GM21528 (cell line): ENCODE measurements at regions not wholly inside any gene's neighbourhood (a gene's known extent, or its start where the extent isn't known, plus 50 kb on each side); places are given as distances from the start of the nearest gene placed in this dataset.
A peak's percentile ranks its signal among the peaks of the same experiment; 100 is the strongest.

Source experiments
- ATAC-seq: cut with Tn5 transposase; IDR thresholded peaks from one replicate; pipeline ENCODE4 v1.9.1; 2021; ENCODE audit warnings: mild to moderate bottlenecking, moderate library complexity; ENCODE audit not compliant: unreplicated experiment, low FRiP score

- ATAC-seq = no peak
Observed at GRCh38 chr14:87816416-87816815, 176.6 kb downstream of the GALC start.

- no peak for ATAC-seq
Observed at GRCh38 chr14:87815121-87815520, 177.9 kb downstream of the GALC start.

- ATAC-seq = no peak
Observed at GRCh38 chr14:87813686-87814085, 179.3 kb downstream of the GALC start.

- ATAC-seq = no peak
Observed at GRCh38 chr14:87813211-87813610, 179.8 kb downstream of the GALC start.

- no peak for ATAC-seq
Observed at GRCh38 chr14:87811246-87811645, 181.7 kb downstream of the GALC start.

- ATAC-seq = no peak
Observed at GRCh38 chr14:87810711-87811110, 182.3 kb downstream of the GALC start.

- ATAC-seq = no peak
Observed at GRCh38 chr14:87809261-87809660, 183.7 kb downstream of the GALC start.

GRCh38 chr14:87805315-87805723, 187.7 kb downstream of the GALC start:
- peak; percentile 86 for ATAC-seq

- no peak for ATAC-seq
Observed at GRCh38 chr14:87800216-87800615, 192.8 kb downstream of the GALC start.

- ATAC-seq = no peak
Observed at GRCh38 chr14:87799400-87799799, 193.6 kb downstream of the GALC start.

GRCh38 chr14:87797001-87797400, 196.0 kb downstream of the GALC start:
- no peak for ATAC-seq

- no peak for ATAC-seq
Observed at GRCh38 chr14:87794561-87794960, 198.4 kb downstream of the GALC start.

- ATAC-seq = no peak
Observed at GRCh38 chr14:87785897-87786296, 207.1 kb downstream of the GALC start.

GRCh38 chr14:87784386-87784785, 208.6 kb downstream of the GALC start:
- no peak for ATAC-seq

- ATAC-seq = no peak
Observed at GRCh38 chr14:87783071-87783470, 209.9 kb downstream of the GALC start.

GRCh38 chr14:87772854-87773253, 220.1 kb downstream of the GALC start:
- ATAC-seq = no peak

GRCh38 chr14:87767567-87767901, 225.4 kb downstream of the GALC start:
- peak; percentile 82 for ATAC-seq

- no peak for ATAC-seq
Observed at GRCh38 chr14:87758876-87759275, 234.1 kb downstream of the GALC start.

- ATAC-seq = no peak
Observed at GRCh38 chr14:87756661-87757060, 236.3 kb downstream of the GALC start.

GRCh38 chr14:87754520-87755223, 238.3 kb downstream of the GALC start:
- no peak for ATAC-seq

- ATAC-seq = no peak
Observed at GRCh38 chr14:87748558-87748957, 244.4 kb downstream of the GALC start.

- no peak for ATAC-seq
Observed at GRCh38 chr14:87745507-87746118, 247.4 kb downstream of the GALC start.
